GM18508 (cell line): ENCODE measurements at regions not wholly inside any gene's neighbourhood (a gene's known extent, or its start where the extent isn't known, plus 50 kb on each side); places are given as distances from the start of the nearest gene placed in this dataset.
A peak's percentile ranks its signal among the peaks of the same experiment; 100 is the strongest.

Experiments
- ATAC-seq: cut with Tn5 transposase; IDR thresholded peaks from one replicate; pipeline ENCODE4 v1.9.1; 2021; ENCODE audit warnings: moderate number of reproducible peaks; ENCODE audit not compliant: insufficient read depth, unreplicated experiment

DNA sequence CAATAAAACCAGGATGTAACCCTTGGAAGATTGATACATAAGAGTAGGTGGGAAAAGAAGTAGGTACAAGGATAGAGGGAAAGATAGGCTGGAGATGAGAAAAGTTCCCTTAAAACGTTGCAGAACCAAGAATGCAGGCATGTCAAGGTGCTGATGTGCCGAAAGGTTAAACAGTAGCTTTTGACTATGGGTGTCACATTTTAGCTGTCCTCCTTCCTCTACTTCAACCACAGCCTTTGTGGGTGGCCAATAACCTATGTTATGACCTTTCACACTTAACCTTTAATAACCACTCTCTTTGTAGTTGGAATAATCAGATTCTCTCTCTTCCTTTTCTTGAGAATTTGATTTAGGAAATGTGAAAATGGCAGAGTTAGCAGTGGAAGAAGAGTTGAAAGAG is 184.5 kb upstream of the GAP43 start:
- ATAC-seq: no peak

DNA sequence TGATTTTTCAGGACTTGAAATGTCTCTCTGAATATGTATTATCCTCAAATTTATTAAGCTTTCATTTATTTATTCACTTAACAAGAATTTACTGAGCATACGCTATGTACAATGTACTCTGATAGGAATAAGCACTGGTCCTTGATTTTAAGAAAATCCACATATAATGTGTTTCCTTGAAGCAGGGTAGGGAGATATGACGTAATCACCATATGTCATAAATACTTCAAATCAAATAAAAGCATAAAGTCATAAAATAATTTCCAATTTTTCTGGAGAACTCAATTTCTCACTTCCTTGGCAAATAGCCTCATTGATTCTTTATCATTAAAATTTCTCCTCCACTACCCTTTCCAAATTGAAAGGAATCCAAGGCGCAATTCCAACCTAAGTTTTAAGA is 177.8 kb upstream of the GAP43 start:
- ATAC-seq: no peak

DNA sequence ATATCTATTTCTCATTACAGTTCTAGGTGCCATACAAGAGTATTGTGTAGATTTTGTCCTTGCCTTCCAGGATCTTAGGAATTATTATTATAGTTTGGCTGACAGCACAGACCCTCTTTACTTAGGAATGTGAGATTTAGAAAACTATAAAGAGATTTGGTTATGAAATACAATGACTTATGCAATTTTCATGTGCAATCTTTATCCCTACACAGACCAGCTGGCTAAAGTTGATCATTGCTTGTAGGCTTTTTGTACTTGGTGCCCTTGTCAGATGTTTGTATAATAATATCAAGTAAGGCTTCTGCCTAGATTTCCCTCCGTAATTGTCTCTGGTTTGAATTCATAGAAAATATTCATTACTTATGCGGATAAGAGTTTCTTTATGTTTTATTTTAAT is 174.5 kb upstream of the GAP43 start:
- no peak for ATAC-seq

DNA sequence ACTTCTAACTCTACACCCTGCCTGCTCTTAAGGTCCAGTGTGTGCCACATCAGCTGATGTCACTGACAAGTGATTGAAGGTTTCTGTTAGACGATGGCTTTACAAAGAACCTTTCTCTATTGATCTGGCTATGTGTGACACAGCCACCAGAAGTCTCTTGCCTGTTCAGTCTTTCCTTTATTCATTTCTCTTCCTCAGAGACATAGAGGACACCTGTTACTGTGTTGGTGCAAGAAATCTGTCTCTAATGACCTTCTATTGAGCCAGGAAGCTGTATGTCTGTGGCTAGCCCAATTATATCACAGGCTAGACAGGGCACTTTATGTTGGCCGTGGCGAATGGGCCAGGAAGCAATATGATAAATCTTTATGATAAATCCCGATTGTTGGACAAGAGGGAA is 173.3 kb upstream of the GAP43 start:
- no peak for ATAC-seq

DNA sequence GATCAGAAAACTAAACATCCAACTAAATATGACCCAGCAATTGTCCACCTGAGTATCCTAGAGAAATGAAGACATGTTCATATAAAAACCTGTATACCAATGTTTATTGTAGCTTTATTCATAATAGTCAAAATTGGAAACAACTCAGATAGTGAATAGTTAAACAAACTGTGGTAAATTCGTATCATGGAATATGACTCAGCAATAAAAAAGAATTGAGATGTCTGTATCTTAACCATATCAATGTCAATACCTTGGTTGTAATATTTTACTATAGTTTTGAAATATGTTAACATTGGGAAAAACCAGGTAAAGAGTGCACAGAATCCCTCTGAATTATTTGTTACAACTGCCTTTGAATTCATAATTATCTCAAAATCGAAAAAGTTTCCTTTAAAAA is 159.3 kb upstream of the GAP43 start:
- ATAC-seq: no peak

DNA sequence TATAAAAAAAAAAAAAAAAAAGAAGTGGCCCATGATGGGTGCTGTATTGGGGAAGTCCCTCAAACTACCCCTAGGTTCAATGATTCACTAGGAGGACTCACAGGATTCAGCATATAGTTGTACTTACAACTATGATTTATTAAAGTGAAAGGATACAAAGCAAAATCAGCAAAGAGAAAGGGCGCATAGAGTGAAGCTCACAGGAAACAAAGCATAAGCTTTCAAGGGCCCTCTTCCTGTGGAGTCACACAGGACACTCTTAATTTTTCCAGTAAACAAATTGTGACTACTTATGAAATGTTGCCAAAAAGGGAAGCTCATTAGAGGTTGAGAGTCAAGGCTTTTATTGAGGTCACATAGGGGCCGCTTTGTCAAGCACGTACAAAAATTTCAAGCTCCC is 153.7 kb upstream of the GAP43 start:
- ATAC-seq: peak; percentile 94

DNA sequence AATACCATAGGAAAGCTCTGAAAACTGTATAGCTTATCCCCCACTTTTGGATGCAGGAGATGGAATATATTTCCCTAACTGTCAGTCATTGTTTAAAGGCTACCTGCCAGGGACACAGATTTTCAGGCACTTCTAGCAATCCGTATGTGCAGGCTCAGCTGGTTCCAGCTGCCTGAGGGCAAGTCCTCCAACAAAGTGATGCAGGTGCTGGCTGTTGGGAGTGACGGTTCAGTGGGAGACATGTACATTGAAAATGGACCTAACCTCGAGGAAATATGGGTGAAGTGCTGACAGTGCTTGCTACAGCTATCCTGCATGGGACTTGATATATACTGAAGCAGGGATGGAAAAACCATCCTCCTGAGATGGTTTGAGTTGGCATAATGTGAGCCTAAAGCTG is 153.1 kb upstream of the GAP43 start:
- ATAC-seq: no peak

DNA sequence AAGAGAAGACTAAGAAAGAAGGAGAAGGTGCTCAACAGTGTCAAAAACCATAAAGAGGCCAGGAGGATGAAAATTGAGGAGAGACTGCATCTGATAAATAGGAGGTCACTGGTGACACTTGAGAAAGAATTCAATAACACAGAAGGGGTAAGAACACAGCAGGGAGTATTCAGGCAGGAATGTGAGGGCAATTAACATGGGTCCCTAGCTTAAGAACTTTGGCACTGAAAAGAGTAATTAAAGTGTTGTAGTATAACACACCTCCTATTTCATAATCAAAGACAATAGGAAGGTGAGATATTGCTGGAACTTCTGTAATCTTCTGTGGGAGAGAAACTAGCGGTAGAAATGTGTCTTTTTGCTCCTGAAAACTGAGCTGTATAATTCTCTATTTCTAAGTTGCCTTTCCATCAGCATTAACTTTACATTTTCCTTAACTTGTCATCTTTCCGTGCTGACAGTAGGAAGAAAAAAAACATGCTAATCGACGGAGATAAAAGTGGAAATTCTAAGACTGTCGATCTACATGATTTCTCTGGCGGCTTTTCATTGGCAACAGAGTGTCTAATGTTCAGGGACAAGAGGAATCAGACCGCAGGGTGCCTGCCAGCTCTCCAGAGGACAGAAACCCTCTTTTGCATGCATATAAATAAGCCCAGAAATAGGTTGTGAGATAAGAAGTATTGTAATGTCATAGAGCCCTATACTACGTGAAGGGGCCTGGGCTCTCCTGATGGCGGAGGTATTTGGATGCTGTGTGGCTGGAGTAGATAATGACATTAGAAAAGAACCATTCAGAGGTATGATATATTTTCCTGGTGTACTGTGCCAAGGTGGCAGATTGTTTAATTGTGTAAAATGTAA is 147.9 kb upstream of the GAP43 start:
- ATAC-seq: no peak

DNA sequence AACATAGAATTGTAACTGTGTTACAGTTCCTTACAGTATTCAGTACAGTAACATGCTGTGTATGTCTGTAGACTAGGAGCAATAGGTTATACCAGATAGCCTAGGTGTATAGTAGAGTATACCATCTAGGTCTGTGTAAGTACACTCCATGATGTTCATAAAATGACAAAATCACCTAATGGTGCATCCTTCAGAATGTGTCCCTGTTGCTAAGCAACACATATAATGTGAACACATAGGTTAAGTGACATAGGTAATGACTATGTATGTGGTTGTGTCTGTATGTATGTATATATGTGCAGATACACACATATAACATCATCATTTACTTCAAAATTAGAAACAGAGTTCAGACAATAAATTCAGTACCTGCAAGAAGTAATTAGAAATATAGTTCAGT is 146.8 kb upstream of the GAP43 start:
- no peak for ATAC-seq

DNA sequence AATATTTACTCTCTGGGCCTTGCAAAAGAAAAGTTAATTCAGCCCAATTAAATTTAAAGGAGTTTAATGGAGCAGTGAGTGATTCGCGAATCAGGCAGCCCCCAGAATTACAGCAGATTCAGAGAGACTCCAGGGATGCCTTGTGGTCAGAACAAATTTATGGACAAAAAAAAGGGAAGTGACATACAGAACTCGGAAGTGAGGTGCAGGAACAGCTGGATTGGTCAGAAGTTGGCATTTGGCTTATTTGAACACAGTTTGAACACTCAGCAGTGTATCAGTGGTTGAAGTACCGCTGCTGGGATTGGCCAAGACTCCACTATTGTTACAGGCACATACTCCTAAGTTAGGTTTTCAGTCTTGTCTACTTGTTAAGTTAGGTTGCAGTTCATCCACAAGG is 145.0 kb upstream of the GAP43 start:
- no peak for ATAC-seq

DNA sequence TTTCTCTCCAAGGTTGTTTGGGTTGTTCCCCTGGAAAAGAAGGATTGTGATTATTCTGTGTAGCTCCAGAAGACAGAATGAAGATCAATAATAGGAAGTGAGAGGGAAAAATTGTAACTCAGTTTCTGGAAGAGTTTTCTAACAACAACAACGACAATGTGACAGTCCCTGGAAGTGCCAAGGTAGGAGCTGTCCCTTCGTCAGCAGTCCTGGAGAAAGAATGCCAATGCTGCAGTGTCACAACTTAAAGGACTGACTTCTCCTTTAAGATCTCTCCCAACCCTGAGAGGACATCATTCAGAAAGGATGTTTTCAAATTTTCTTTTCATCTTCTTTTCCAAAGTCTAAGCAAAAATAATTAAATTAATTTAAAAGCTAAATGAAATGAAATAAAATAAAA is 136.4 kb upstream of the GAP43 start:
- ATAC-seq: no peak

DNA sequence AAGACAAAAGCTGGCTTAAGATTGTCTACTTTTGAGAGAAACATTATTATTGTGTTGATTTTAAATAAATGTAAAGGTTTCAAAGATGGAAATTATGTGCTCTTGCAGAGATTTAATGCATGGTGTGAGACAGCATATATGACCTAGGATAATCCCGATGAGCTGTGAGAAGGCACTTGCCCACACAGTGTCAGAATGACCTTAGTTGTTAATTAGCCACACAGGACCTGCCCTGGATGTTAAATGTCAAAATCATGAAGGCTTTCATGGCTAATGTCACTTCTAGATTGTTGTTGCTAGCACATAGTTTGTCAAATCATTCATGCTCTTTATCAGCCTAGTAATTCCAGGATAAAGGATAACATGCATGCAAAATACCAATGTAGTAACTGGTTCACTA is 135.3 kb upstream of the GAP43 start:
- no peak for ATAC-seq

DNA sequence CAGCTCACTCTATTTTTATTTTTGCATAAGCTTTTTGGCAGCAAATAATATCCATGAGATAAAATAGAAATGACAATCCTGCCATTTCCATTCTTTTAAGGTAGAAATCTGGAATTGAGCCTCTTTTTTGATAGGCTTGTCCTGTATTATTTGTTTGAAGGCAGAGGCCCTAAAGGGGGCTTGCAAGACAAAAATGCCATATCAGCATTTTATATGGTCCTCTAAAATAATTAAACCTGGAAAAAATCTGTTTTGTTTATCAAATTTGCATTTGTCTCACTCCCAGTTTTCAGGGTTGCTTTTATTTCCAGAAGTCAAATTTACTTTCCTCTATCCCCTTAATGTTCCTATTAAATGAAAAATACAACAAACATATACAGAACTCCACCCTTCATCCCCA is 134.9 kb upstream of the GAP43 start:
- ATAC-seq: no peak

DNA sequence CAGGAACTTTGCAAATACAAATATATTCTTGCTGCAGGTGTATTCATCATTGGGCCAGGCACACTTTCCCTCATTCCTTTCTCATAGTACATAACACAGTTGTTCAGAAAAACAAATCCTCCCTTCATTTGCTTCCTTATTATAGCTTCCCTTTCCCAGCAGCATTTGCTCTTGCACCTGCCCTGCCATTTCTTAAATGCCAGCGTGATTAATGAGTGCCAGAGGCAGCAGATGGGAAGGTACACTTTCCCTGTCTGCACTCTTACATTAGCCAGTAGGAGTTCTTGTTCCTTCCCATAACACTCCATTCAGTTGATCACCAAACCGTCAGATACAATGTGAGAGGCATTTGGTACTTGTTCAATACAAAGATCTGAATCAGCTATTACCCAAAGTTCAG is 128.5 kb upstream of the GAP43 start:
- no peak for ATAC-seq

DNA sequence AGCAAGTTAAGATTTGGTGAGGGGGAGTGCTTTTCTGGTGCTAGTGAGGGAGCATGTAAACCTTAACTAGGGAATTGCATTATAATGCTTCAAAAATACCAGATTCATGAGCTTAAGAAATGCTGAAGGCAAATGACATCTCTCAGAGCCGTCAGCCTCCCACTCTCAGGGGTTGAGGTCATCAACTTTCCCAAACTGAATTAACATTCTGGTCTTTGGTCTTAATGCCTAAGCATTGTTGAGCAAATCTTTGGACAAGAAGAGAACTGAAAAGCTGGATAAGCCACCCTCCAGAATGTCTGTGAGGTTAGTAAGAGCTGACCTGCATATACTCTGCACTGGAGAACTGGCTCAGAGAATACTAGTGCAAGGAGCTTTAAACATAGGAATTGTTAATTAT is 124.9 kb upstream of the GAP43 start:
- no peak for ATAC-seq

DNA sequence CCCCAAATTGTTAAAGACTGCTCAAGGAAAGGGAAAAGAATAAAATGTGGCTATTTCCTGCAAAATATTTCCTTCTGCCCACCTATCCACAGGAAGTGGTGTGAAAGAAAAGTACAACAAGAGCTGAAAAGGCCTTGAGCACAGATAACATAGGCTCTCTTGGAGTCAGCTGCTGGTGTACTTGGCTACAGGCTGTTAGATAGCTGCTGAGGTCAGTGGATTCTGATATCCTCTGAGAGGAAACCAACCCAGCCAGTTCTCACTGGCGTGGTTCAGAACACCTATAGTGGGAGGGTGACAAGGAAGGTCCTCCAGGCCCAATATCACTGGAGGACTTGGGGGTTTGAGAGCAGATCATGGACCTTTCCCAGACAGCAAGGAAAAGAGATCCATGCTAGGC is 124.4 kb upstream of the GAP43 start:
- no peak for ATAC-seq

DNA sequence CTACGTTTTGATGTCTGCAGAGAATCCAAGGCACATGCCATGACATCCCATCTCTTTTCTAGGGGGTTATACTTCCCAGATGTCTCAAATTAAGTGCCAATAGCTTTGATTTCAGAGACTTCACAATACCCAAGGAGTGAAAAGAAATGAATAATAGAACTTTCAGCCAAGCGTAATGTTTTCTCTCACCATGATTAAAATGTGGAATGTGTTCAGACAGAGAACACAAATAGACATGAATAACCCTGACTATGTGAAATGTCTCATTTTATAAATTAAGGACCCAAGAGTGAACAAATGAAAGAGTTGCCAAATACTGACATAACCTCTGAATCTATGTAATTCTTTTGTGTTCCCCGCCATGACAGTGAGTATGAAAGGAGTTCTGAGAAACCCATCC is 123.6 kb upstream of the GAP43 start:
- ATAC-seq: no peak

DNA sequence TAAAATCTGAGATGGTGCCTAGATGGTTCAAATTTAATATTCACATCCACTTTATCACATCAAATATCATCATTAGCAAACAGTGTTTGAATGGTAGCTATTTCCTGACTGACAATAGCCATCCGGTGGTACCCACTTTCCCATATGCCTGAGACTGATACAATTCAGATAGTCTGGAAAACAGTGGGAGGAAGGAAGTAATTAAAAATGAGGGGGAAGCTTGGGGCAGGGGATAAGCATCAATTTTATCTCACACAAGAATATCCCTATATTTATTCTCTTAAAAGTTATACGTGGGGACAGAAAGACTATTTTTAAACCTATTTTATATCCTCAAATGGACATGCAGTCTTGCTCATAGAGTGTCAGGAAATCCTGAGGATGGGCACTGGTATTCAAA is 122.5 kb upstream of the GAP43 start:
- ATAC-seq: no peak

DNA sequence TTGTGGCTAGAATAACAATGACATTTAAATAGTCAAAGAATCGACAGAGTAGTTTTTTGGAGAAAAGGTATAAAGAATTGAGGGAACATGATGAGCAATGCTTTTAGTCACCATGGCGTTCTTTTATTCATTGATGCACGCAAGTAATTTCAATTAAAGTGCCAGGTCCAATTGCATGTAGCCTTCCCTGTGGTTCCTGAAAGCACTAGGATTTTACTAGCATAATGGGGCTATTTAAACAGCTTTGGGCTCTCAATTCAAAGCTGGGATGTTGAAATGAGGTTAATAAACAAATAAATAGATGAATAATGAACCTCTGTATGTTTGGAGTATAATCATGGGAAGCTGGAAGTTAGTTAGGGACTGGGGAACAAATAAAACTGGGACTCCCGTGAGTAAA is 121.2 kb upstream of the GAP43 start:
- no peak for ATAC-seq

DNA sequence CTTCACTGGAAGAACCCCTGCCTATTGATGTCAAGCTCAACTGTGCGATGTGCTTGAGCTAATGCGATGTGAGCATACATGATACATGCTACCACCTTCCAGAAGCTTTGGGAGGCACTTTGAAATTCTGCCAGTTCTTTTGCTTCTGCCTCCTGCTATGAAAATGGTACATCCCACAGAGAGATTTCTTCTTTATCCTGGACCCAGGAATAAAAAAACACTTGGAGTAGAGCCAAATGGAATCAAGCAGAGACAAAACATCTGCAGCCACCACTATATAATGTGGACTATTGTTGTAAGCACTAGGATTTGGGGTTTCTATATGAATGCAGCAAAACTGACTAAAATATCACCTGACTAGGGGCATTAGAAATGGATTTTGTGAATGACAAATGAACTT is 119.9 kb upstream of the GAP43 start:
- no peak for ATAC-seq

DNA sequence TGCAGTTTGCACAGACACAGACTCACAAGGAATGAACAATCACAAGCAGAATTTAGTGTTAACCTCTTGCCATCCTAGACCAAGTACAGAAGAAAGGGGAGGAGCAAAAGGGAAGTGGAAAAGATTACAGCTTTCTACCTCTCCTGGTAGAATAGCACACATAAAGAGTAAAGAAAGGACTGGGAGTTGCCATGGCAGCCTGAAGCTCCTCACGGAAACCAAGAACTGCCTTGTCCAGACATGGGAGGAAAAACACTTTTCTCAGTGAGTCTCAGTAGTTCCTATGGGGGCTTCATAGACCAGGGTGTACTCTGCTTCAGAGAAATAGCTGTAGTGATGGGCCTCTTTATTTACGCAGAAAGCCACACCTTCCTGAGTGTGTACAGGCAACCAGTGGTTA is 114.7 kb upstream of the GAP43 start:
- ATAC-seq: no peak

DNA sequence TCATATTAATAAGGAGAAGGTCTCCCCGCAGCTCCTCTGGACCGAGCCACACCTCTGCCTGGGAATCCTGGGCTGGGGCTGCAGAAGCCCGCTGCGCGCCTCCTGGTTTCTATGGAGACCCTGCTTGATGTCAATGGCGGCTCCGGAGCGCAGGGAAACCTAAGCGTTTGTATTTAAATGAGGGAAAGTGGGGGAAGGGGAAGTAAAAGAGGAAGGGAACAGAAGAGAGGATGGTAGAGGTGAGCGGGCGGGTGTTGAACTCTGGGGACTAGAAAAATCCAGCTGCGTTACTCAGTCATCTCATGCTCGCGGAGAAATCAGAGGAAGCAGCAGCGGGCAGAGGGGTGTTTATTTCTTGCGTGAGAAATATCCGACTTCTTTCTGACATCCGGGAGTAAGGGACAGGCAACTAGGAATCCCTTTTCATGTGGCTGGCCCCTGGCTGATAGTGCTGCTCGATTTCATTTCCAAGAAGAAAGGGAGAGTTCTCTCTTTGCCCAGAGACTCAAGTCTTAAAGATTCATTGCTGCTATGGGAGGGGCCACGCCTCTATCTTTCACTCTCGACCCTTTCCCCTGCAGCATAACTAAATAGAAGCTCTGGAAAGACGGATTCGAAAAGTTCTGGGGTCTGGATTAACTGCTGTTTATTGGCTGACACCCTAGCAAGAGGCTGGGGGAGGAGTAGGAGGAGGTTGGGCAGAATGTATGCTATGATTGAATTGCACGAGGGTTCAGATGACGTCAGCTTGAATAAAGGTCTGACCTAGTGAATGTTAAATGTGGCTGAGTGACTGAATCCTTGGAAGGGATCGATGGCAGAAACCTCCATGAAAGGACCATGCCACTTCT is 110.5 kb upstream of the GAP43 start:
- ATAC-seq: no peak
